NB4 (cell line): ENCODE measurements at regions not wholly inside any gene's neighbourhood (a gene's known extent, or its start where the extent isn't known, plus 50 kb on each side); places are given as distances from the start of the nearest gene placed in this dataset.

Experiments
- DNase-seq: peaks from one replicate; pipeline ENCODE4 v3.0.0; 2010; ENCODE audit warnings: low read depth
- H3K4me3 ChIP-seq: one replicate; pipeline ENCODE4 v1.5.1; 2011; ENCODE audit warnings: mild to moderate bottlenecking, low read depth, low read length, moderate library complexity
- MYC ChIP-seq: IDR thresholded peaks from 2 replicates; pipeline ENCODE4 v1.6.1; 2011; ENCODE audit warnings: low read depth, low read length
- POLR2A ChIP-seq: IDR thresholded peaks from 2 replicates; pipeline ENCODE4 v1.6.1; 2011; ENCODE audit warnings: mild to moderate bottlenecking; ENCODE audit not compliant: insufficient read length; ENCODE audit errors: extremely low read depth
- TF ChIP-seq, protein P1 (sequence below): IDR thresholded peaks from one replicate; pipeline ENCODE4 v1.5.1; 2012; ENCODE audit warnings: low read depth, low read length
- TF ChIP-seq, protein P2 (sequence below): IDR thresholded peaks from 2 replicates; pipeline ENCODE4 v1.6.1; 2011; ENCODE audit warnings: low read depth, low read length

DNA sequence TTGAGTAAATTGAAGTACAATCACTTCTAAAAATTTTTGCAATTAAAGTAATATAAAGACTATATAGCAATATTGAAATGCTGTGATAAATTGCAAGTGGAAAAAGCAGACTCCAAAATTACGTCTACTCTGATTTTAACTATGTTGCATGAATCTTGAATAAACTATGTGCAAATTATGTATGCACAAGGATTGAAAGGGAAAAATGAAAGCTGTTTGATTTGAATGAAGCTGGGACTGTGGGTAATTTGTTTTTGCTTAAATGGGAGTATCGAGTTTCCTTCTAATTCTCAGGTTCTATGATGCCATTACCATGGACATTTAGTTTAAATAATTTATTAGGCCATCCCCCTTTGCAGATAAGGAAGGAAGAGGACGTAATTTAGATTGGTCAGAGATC is 198.7 kb upstream of the MYLIP start:
- TF ChIP-seq, protein P1, sequence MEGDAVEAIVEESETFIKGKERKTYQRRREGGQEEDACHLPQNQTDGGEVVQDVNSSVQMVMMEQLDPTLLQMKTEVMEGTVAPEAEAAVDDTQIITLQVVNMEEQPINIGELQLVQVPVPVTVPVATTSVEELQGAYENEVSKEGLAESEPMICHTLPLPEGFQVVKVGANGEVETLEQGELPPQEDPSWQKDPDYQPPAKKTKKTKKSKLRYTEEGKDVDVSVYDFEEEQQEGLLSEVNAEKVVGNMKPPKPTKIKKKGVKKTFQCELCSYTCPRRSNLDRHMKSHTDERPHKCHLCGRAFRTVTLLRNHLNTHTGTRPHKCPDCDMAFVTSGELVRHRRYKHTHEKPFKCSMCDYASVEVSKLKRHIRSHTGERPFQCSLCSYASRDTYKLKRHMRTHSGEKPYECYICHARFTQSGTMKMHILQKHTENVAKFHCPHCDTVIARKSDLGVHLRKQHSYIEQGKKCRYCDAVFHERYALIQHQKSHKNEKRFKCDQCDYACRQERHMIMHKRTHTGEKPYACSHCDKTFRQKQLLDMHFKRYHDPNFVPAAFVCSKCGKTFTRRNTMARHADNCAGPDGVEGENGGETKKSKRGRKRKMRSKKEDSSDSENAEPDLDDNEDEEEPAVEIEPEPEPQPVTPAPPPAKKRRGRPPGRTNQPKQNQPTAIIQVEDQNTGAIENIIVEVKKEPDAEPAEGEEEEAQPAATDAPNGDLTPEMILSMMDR, result no peak
- TF ChIP-seq POLR2A, result no peak
- TF ChIP-seq MYC, result no peak
- TF ChIP-seq, protein P2, sequence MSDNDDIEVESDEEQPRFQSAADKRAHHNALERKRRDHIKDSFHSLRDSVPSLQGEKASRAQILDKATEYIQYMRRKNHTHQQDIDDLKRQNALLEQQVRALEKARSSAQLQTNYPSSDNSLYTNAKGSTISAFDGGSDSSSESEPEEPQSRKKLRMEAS, result no peak
- DNase-seq, result no peak
- H3K4me3 ChIP-seq, result no peak overlapping the region

DNA sequence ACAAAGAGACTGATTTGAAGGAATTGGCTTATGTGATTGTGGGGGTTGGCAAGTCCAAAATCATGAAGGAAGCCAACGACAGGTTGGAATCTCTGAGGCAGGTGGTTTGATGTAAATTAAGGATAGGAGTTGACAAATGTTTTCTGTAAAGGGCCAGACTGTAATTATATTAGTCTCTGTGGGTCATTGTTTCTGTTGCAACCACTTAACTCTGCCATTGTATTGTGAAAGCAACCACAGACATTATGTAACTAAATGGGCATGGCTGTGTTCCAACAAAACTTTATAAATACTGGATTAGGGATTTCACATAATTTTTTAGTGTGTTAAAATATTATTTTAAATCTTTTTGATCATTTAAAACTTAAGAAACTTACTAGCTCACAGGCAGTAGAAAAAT is 199.2 kb upstream of the MYLIP start:
- no peak for TF ChIP-seq MYC
- no peak for TF ChIP-seq POLR2A
- TF ChIP-seq, protein P1, result no peak
- TF ChIP-seq, protein P2, result no peak
- peak; percentile 83 for DNase-seq
- H3K4me3 ChIP-seq, result no peak overlapping the region

DNA sequence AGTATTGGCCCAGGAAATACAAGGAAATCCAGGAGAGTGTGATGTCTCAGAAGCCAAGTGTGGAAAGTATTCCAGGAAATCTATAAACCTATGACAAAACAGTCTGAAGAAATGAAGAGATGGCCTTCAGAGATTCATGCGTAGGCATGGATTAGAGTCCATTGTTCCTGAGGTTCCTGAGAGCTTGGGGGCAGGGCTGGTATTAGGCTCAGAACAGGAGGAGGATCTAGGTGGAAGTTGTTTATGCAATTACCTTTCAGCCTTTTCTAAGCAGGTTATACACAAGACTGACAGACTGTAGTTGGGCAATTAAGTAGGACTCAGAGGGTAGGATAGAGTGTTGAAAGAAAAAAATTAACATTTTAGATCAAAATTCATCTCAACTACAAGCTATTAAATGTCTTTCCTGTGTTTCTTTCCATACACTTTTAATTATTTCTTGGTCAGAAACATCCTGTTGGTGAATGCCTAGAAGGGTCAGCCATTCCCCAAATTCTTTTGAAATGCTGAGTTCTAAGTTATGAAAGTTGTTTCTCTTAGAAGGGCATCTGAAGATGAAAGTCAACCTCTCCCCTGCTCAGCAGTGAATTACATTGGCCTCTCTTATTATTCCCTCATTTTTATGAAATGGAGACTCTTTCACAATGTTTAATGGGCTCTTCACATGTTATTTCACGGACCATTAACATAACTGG is 201.2 kb upstream of the MYLIP start:
- no peak overlapping the region for H3K4me3 ChIP-seq
- no peak for DNase-seq
- no peak for TF ChIP-seq MYC

DNA sequence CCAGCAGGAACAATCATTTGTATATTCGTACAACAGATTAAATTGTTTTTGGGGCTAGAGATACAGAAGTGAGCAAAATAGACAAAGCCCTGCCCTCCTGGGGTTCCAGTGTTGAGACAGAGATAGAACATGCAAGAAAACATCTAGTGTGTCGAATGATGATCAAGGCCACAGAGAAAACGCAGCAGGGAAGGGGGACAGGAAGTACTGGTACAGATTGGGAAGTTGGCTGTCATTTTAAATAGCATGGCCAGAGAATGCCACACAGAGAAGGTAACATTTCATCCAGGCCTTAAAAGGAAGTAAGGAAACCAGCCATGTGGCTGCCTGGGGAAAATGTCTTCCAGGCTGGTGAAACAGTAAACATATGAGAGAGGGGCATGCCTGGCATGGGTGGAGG is 202.6 kb upstream of the MYLIP start:
- no peak for TF ChIP-seq POLR2A
- TF ChIP-seq, protein P1, result no peak
- TF ChIP-seq, protein P2, result no peak
- TF ChIP-seq MYC, result no peak
- DNase-seq, result no peak
- no peak overlapping the region for H3K4me3 ChIP-seq

DNA sequence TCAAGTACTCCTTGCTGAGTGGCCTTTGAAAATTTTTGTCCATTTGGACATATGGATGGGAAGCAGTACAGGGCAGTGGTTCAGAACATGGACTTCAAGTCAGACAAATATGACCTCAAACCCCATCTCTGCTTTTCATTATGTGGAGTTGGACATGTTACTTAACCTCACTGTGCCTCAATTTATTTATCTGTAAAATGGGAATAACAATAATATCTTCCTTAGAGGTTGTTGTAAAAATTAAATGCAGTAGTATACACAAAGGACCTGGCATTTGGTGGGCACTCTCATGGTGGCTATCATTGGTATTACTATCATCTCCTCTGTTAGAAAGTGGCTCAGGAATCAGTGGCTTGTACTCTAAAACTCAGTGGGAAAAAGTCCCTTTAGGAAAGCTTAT is 204.0 kb upstream of the MYLIP start:
- DNase-seq, result no peak
- H3K4me3 ChIP-seq, result no peak overlapping the region
- TF ChIP-seq POLR2A (no peak), MYC (no peak)
- TF ChIP-seq, protein P1, result no peak
- TF ChIP-seq, protein P2, result no peak

DNA sequence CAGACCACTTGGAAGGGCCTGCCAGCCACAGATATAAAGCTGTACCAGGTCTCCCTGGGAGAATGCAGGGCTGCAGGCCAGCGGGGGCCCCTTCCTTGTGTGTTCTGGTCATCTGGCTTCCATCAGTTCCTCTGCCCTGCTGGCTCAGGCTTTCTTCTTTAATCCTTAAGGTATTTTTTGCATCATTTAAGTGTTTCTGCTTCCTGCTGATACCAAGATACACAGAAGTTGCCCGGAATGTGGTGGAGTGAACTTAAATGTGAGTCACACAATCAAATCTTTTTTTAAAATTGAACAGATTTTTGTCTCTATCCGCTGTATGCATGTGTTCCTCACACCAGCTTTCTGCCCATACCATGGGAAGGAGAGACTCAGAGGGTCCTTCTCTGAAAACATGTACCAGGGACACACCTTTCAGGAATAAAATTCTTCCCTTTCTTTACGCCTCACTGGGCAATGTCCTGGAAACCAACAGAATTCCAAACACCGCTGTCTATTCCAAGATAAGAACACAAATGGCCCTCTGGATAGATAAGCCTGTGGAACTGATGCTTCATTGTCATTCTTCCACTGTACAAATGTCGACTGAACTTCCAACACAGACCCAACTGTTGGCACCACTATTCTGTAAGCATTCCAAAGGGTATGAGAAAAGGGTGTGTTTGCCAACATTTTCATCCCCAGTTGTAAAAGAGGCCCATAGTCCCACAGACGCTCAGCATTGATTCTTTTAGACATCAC is 206.2 kb upstream of the MYLIP start:
- no peak overlapping the region for H3K4me3 ChIP-seq
- DNase-seq, result no peak
- TF ChIP-seq, protein P1, result no peak
- TF ChIP-seq, protein P2, result no peak
- TF ChIP-seq POLR2A (no peak), MYC (no peak)
